ENCODE measurements at regions not wholly inside any gene's neighbourhood (a gene's known extent, or its start where the extent isn't known, plus 50 kb on each side); places are given as distances from the start of the nearest gene placed in this dataset.

- no peak overlapping the region for H4K91ac ChIP-seq (replicated peaks; ENCODE audit: insufficient read length, low read length)
- no peak overlapping the region for H2BK15ac ChIP-seq (ENCODE audit: low read length)
- H2AFZ ChIP-seq (ENCODE audit: low read length), result no peak overlapping the region
- H3K27ac ChIP-seq (ENCODE audit: low read depth, low read length), result no peak overlapping the region
- H2BK20ac ChIP-seq (ENCODE audit: low read length), result no peak overlapping the region
- no peak overlapping the region for H2BK5ac ChIP-seq (ENCODE audit: low read depth, low read length)
- no peaks in the 10 kb centered on the region for H3K23me2 ChIP-seq (ENCODE audit: low read depth, low read length)
- no peaks in the 10 kb centered on the region; the same call in 1 of the 2 replicates for H3K79me1 ChIP-seq (ENCODE audit: low read depth, low read length)
- H3K4me2 ChIP-seq (ENCODE audit: insufficient read depth in 1 of 2, low read depth in 2 of 2, low read length in 2 of 2), result no peak overlapping the region
- no peak overlapping the region for H2BK12ac ChIP-seq (ENCODE audit: low read depth, low read length)
- H3K79me2 ChIP-seq (ENCODE audit: control insufficient read depth in 1 of 2, insufficient read depth in 2 of 2, low read length in 2 of 2), result no peaks in the 10 kb centered on the region
- no peak overlapping the region for H4K8ac ChIP-seq (ENCODE audit: extremely low read depth, insufficient read depth, low read length)
- no peaks in the 10 kb centered on the region for H3K9me3 ChIP-seq (ENCODE audit: insufficient read depth in 2 of 2, low read depth in 1 of 2, low read length in 1 of 2)
- H3K4me1 ChIP-seq (replicated peaks in 1 of 4; ENCODE audit: control insufficient read depth in 3 of 4, insufficient read depth in 4 of 4, low read length in 3 of 4), result peaks cover 0 to 6% (median 2%) of the 10 kb centered on the region in 4 experiments; a peak in 4 of 7 replicates
- peaks cover 0 to 3% of the 10 kb centered on the region in 2 experiments for H4K20me1 ChIP-seq (replicated peaks in 1 of 2; ENCODE audit: control insufficient read depth in 1 of 2, insufficient read depth in 2 of 2, low read length in 2 of 2)
- H2AK5ac ChIP-seq (ENCODE audit: low read depth, low read length), result no peak overlapping the region
- no peak overlapping the region for H2BK120ac ChIP-seq (replicated peaks; ENCODE audit: low read depth, low read length)
- H3K4ac ChIP-seq (replicated peaks; ENCODE audit: insufficient read length, low read depth, low read length), result no peak overlapping the region
- no peak overlapping the region for H3K56ac ChIP-seq (replicated peaks; ENCODE audit: insufficient read length, low read depth, low read length)
- WGBS, 2 experiments (ENCODE audit: extremely low coverage in 1 of 2, insufficient coverage in 1 of 2, insufficient read length in 1 of 2, insufficient replicate concordance in 2 of 2, low coverage in 1 of 2, low lambda C conversion rate in 2 of 2, missing lambda C conversion rate in 1 of 2), result 87% methylated on average over 3 of the region's 3 CpGs; no CpG with 5 or more reads in 1 of the 2 experiments
- no peak overlapping the region for H3K23ac ChIP-seq (ENCODE audit: insufficient read length)
- no peaks in the 10 kb centered on the region for H3K27me3 ChIP-seq (replicated peaks in 1 of 4; ENCODE audit: control insufficient read depth in 3 of 4, extremely low read depth in 1 of 4, insufficient read depth in 3 of 4, low read length in 3 of 4)
- no peaks in the 10 kb centered on the region for H3K36me3 ChIP-seq (ENCODE audit: control insufficient read depth in 2 of 4, insufficient read depth in 4 of 4, low read length in 3 of 4)
- no peak overlapping the region for H3K4me3 ChIP-seq (ENCODE audit: extremely low read depth in 1 of 4, insufficient read depth in 2 of 4, low read depth in 3 of 4, low read length in 4 of 4)
- H4K5ac ChIP-seq (ENCODE audit: insufficient read length, low read depth, low read length), result no peak overlapping the region
- ChIA-PET POLR2A (ENCODE audit: partially characterized antibody) (interaction anchor here (1.5 kb wide), 1 partner anchor 9 kb away, joined by 5 read pairs; no protein-coding TSS in a partner anchor), CTCF (ENCODE audit: partially characterized antibody) (interaction anchor here (1.2 to 1.6 kb wide), 3 partner anchors 10 to 44 kb away, joined by 3 to 4 read pairs (median 4); no protein-coding TSS in a partner anchor)
- TF ChIP-seq TBP (IDR thresholded peaks at IDR 0.05; ENCODE audit: low read depth, low read length) (no peak), TAF1 (IDR thresholded peaks at IDR 0.05; ENCODE audit: low read depth, low read length) (no peak), SRF (IDR thresholded peaks at IDR 0.05; ENCODE audit: low read depth, low read length) (no peak)
- DNase-seq (ENCODE audit: low read depth in 1 of 2, low spot score in 2 of 2), result no peak
- H3K9ac ChIP-seq (replicated peaks in 1 of 4; ENCODE audit: extremely low read depth in 1 of 4, low read depth in 3 of 4, low read length in 3 of 4), result no peak overlapping the region
- H3K18ac ChIP-seq (ENCODE audit: extremely low read depth, low read length), result no peak overlapping the region
- H3K14ac ChIP-seq (ENCODE audit: insufficient read length), result no peak overlapping the region
- FAIRE-seq, result no peak
Observed at GRCh38 chr14:100429537-100429936, 106.4 kb downstream of the SLC25A47 start.

All from H1 (cell line).